BLaER1 treated with 17β-estradiol and CSF1 and Interleukin-3, amounts not matched to agents 10 nM and 100 nM (cell line): ENCODE measurements at regions not wholly inside any gene's neighbourhood (a gene's known extent, or its start where the extent isn't known, plus 50 kb on each side); places are given as distances from the start of the nearest gene placed in this dataset.

Experiments used
- H3K27ac ChIP-seq, 11 experiments: shearing (Covaris generic); formaldehyde crosslinking; 2 replicates each; pipeline ENCODE4 v1.8.1; 2022
- H3K27me3 ChIP-seq, 11 experiments: shearing (Covaris generic); formaldehyde crosslinking; 2 replicates each; pipeline ENCODE4 v1.8.1; 2022
- H3K36me3 ChIP-seq, 11 experiments: shearing (Covaris generic); formaldehyde crosslinking; 2 replicates each; pipeline ENCODE4 v1.8.1; 2022
- H3K4me1 ChIP-seq, 10 experiments: shearing (Covaris generic); formaldehyde crosslinking; 2 replicates each; pipeline ENCODE4 v1.8.1; 2022
- H3K4me2 ChIP-seq, 11 experiments: shearing (Covaris generic); formaldehyde crosslinking; 2 replicates each; pipeline ENCODE4 v1.8.1; 2022
- H3K4me3 ChIP-seq, 10 experiments: shearing (Covaris generic); formaldehyde crosslinking; 2 replicates each; pipeline ENCODE4 v1.8.1; 2022
- H3K9ac ChIP-seq, 11 experiments: shearing (Covaris generic); formaldehyde crosslinking; 2 replicates each; pipeline ENCODE4 v1.8.1; 2022
- H3K9me3 ChIP-seq, 11 experiments: shearing (Covaris generic); formaldehyde crosslinking; replicated peaks in 1 of 11; 2 replicates each; pipeline ENCODE4 v1.8.1; 2022
- H4K20me1 ChIP-seq, 11 experiments: shearing (Covaris generic); formaldehyde crosslinking; 2 replicates each; pipeline ENCODE4 v1.8.1; 2022
- Cebpa-rat ChIP-seq, 11 experiments: shearing (Covaris generic); IDR thresholded peaks; 2 replicates each; pipeline ENCODE4 v1.8.1; 2022

GRCh38 chr5:35518104-35518503 is 99.6 kb upstream of the SPEF2 start:
- H3K9me3 ChIP-seq = peaks cover 15 to 34% (median 20%) of the 10 kb centered on the region in 11 experiments
- peak overlapping the region in 1 of 11 experiments; percentile 30; a peak in 1 of 22 replicates for H3K27ac ChIP-seq
- H3K9ac ChIP-seq = no peak overlapping the region
- no peaks in the 10 kb centered on the region for H3K36me3 ChIP-seq
- no peaks in the 10 kb centered on the region for H3K27me3 ChIP-seq
- H4K20me1 ChIP-seq = no peaks in the 10 kb centered on the region
- H3K4me1 ChIP-seq = peaks cover 7 to 19% (median 15%) of the 10 kb centered on the region in 10 experiments; a peak in 19 of 20 replicates
- no peak overlapping the region for H3K4me3 ChIP-seq
- H3K4me2 ChIP-seq = peak overlapping the region in 9 of 11 experiments; percentile 5 to 48 (median 20); a peak in 13 of 22 replicates
- peak in 1 of 11 experiments; percentile 58; a peak in 1 of 22 replicates for TF ChIP-seq Cebpa-rat (IDR thresholded peaks at IDR 0.05)

GRCh38 chr5:35516271-35516670 is 101.4 kb upstream of the SPEF2 start:
- no peak for TF ChIP-seq Cebpa-rat (IDR thresholded peaks at IDR 0.05)
- H3K4me2 ChIP-seq = no peak overlapping the region
- H3K9me3 ChIP-seq = peaks cover 20 to 38% (median 25%) of the 10 kb centered on the region in 11 experiments
- peaks cover 7 to 19% (median 15%) of the 10 kb centered on the region in 10 experiments; a peak in 19 of 20 replicates for H3K4me1 ChIP-seq
- H4K20me1 ChIP-seq = no peaks in the 10 kb centered on the region
- H3K36me3 ChIP-seq = no peaks in the 10 kb centered on the region
- no peaks in the 10 kb centered on the region for H3K27me3 ChIP-seq
- H3K9ac ChIP-seq = no peak overlapping the region
- no peak overlapping the region for H3K27ac ChIP-seq
- H3K4me3 ChIP-seq = no peak overlapping the region

GRCh38 chr5:35513612-35514011 is 104.1 kb upstream of the SPEF2 start:
- H3K27ac ChIP-seq = no peak overlapping the region
- H3K36me3 ChIP-seq = no peaks in the 10 kb centered on the region
- no peaks in the 10 kb centered on the region for H3K27me3 ChIP-seq

GRCh38 chr5:35502206-35502605 is 115.5 kb upstream of the SPEF2 start:
- no peak overlapping the region for H3K27ac ChIP-seq
- H3K4me2 ChIP-seq = no peak overlapping the region
- no peak overlapping the region for H3K9ac ChIP-seq
- H3K4me3 ChIP-seq = no peak overlapping the region
- no peaks in the 10 kb centered on the region for H3K36me3 ChIP-seq
- H4K20me1 ChIP-seq = no peaks in the 10 kb centered on the region
- peaks cover 28 to 44% (median 36%) of the 10 kb centered on the region in 11 experiments for H3K9me3 ChIP-seq
- no peaks in the 10 kb centered on the region for H3K4me1 ChIP-seq
- H3K27me3 ChIP-seq = no peaks in the 10 kb centered on the region
- no peak for TF ChIP-seq Cebpa-rat (IDR thresholded peaks at IDR 0.05)

More at GRCh38 chr5:35513612-35514011, 104.1 kb upstream of the SPEF2 start:
- Histone ChIP-seq H3K9ac (no peak overlapping the region), H3K9me3 (peaks cover 20 to 40% (median 29%) of the 10 kb centered on the region in 11 experiments), H3K4me3 (no peak overlapping the region), H3K4me1 (peaks cover 7 to 18% (median 14%) of the 10 kb centered on the region in 10 experiments; a peak in 19 of 20 replicates), H3K4me2 (no peak overlapping the region), H4K20me1 (no peaks in the 10 kb centered on the region)
- no peak for TF ChIP-seq Cebpa-rat (IDR thresholded peaks at IDR 0.05)

GRCh38 chr5:35488791-35489190 is 128.9 kb upstream of the SPEF2 start:
- H3K27ac ChIP-seq = no peak overlapping the region
- TF ChIP-seq Cebpa-rat (IDR thresholded peaks at IDR 0.05) = no peak
- no peaks in the 10 kb centered on the region for H3K36me3 ChIP-seq
- H3K4me3 ChIP-seq = no peak overlapping the region
- no peaks in the 10 kb centered on the region for H4K20me1 ChIP-seq
- peak overlapping the region in 1 of 11 experiments; percentile 8; a peak in 2 of 22 replicates for H3K4me2 ChIP-seq
- peaks cover 0 to 19% (median 0%) of the 10 kb centered on the region in 10 experiments; a peak in 6 of 20 replicates for H3K4me1 ChIP-seq
- no peak overlapping the region for H3K9ac ChIP-seq
- no peaks in the 10 kb centered on the region for H3K27me3 ChIP-seq
- H3K9me3 ChIP-seq = 0 out of 22 replicates have a peak, but pooled peaks cover 0 to 1% (median 0%) of the 10 kb centered on the region in 11 experiments

GRCh38 chr5:35488055-35488454 is 129.6 kb upstream of the SPEF2 start:
- H3K36me3 ChIP-seq = no peaks in the 10 kb centered on the region
- peaks cover 0 to 26% (median 0%) of the 10 kb centered on the region in 10 experiments; a peak in 9 of 20 replicates for H3K4me1 ChIP-seq
- no peak overlapping the region for H3K4me3 ChIP-seq
- no peak for TF ChIP-seq Cebpa-rat (IDR thresholded peaks at IDR 0.05)
- H3K9me3 ChIP-seq = no peaks in the 10 kb centered on the region
- no peaks in the 10 kb centered on the region for H3K27me3 ChIP-seq
- H4K20me1 ChIP-seq = no peaks in the 10 kb centered on the region
- H3K9ac ChIP-seq = no peak overlapping the region
- peak overlapping the region in 1 of 11 experiments; percentile 8; a peak in 1 of 22 replicates for H3K4me2 ChIP-seq
- no peak overlapping the region for H3K27ac ChIP-seq

GRCh38 chr5:35487233-35488025 is 130.2 kb upstream of the SPEF2 start:
- Histone ChIP-seq H4K20me1 (no peaks in the 10 kb centered on the region), H3K27me3 (no peaks in the 10 kb centered on the region), H3K9me3 (no peaks in the 10 kb centered on the region), H3K4me3 (no peak overlapping the region), H3K27ac (no peak overlapping the region), H3K4me1 (peaks cover 0 to 33% (median 0%) of the 10 kb centered on the region in 10 experiments; a peak in 9 of 20 replicates), H3K9ac (no peak overlapping the region), H3K36me3 (no peaks in the 10 kb centered on the region), H3K4me2 (no peak overlapping the region)
- no peak for TF ChIP-seq Cebpa-rat (IDR thresholded peaks at IDR 0.05)

GRCh38 chr5:35485487-35485886 is 132.2 kb upstream of the SPEF2 start:
- Histone ChIP-seq H3K27me3 (no peaks in the 10 kb centered on the region), H3K4me1 (peaks cover 0 to 39% (median 0%) of the 10 kb centered on the region in 10 experiments; a peak in 9 of 20 replicates), H3K36me3 (no peaks in the 10 kb centered on the region), H3K9me3 (peaks cover 0 to 4% (median 0%) of the 10 kb centered on the region in 11 experiments; a peak in 1 of 22 replicates), H3K27ac (no peak overlapping the region), H3K4me3 (no peak overlapping the region), H4K20me1 (no peaks in the 10 kb centered on the region), H3K9ac (no peak overlapping the region), H3K4me2 (no peak overlapping the region)
- TF ChIP-seq Cebpa-rat (IDR thresholded peaks at IDR 0.05) = no peak

GRCh38 chr5:35484241-35484640 is 133.4 kb upstream of the SPEF2 start:
- Histone ChIP-seq H3K9ac (no peak overlapping the region), H3K4me1 (peaks cover 0 to 39% (median 4%) of the 10 kb centered on the region in 10 experiments; a peak in 13 of 20 replicates), H4K20me1 (no peaks in the 10 kb centered on the region), H3K27ac (peak overlapping the region in 2 of 11 experiments; percentile 44 to 78; a peak in 2 of 22 replicates), H3K36me3 (no peaks in the 10 kb centered on the region), H3K4me2 (peak overlapping the region in 2 of 11 experiments; percentile 67 to 73; a peak in 5 of 22 replicates), H3K4me3 (no peak overlapping the region), H3K9me3 (peaks cover 0 to 4% (median 0%) of the 10 kb centered on the region in 11 experiments; a peak in 1 of 22 replicates), H3K27me3 (no peaks in the 10 kb centered on the region)
- no peak for TF ChIP-seq Cebpa-rat (IDR thresholded peaks at IDR 0.05)
